ENCODE measurements at regions not wholly inside any gene's neighbourhood (a gene's known extent, or its start where the extent isn't known, plus 50 kb on each side); places are given as distances from the start of the nearest gene placed in this dataset.

GRCh38 chr2:171237751-171238505 is 77.2 kb upstream of the TLK1 start:
- POLR2A ChIA-PET (ENCODE audit: low non-redundant PET) = no interaction called here
- Histone ChIP-seq H3K4me3 (ENCODE audit: low read depth, low read length, poor library complexity, severe bottlenecking) (no peak overlapping the region), H3K36me3 (ENCODE audit: insufficient read depth, low read length, poor library complexity, severe bottlenecking) (no peaks in the 10 kb centered on the region), H3K4me1 (ENCODE audit: insufficient read depth, low read length, poor library complexity, severe bottlenecking) (no peaks in the 10 kb centered on the region), H3K27me3 (replicated peaks; ENCODE audit: insufficient read depth, low read depth, low read length, poor library complexity) (no peaks in the 10 kb centered on the region), H3K27ac (ENCODE audit: low read depth, low read length, poor library complexity, severe bottlenecking) (no peak overlapping the region), H3K9me3 (ENCODE audit: low read depth, low read length, poor library complexity, severe bottlenecking) (no peaks in the 10 kb centered on the region)
- BruUV-seq (replicated peaks) = no TSS peak
- DNase-seq (ENCODE audit: low spot score) = no peak
- TF ChIP-seq, protein P1, sequence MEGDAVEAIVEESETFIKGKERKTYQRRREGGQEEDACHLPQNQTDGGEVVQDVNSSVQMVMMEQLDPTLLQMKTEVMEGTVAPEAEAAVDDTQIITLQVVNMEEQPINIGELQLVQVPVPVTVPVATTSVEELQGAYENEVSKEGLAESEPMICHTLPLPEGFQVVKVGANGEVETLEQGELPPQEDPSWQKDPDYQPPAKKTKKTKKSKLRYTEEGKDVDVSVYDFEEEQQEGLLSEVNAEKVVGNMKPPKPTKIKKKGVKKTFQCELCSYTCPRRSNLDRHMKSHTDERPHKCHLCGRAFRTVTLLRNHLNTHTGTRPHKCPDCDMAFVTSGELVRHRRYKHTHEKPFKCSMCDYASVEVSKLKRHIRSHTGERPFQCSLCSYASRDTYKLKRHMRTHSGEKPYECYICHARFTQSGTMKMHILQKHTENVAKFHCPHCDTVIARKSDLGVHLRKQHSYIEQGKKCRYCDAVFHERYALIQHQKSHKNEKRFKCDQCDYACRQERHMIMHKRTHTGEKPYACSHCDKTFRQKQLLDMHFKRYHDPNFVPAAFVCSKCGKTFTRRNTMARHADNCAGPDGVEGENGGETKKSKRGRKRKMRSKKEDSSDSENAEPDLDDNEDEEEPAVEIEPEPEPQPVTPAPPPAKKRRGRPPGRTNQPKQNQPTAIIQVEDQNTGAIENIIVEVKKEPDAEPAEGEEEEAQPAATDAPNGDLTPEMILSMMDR (conservative IDR thresholded peaks at IDR 0.05; ENCODE audit: low read depth, low read length) = no peak
- TF ChIP-seq EZH2 (IDR thresholded peaks at IDR 0.05; ENCODE audit: borderline replicate concordance, low read depth, low read length, poor library complexity, severe bottlenecking) = no peak
- intact Hi-C loops (cut with micrococcal nuclease; ENCODE audit: unreplicated experiment) = no loop called here
- CTCF ChIA-PET = no interaction called here

GRCh38 chr2:171235262-171235881 is 74.7 kb upstream of the TLK1 start:
- intact Hi-C loops (cut with micrococcal nuclease; ENCODE audit: unreplicated experiment) = no loop called here
- Histone ChIP-seq H3K36me3 (ENCODE audit: insufficient read depth, low read length, poor library complexity, severe bottlenecking) (no peaks in the 10 kb centered on the region), H3K27ac (ENCODE audit: low read depth, low read length, poor library complexity, severe bottlenecking) (no peak overlapping the region), H3K4me3 (ENCODE audit: low read depth, low read length, poor library complexity, severe bottlenecking) (no peak overlapping the region), H3K27me3 (replicated peaks; ENCODE audit: insufficient read depth, low read depth, low read length, poor library complexity) (no peaks in the 10 kb centered on the region), H3K4me1 (ENCODE audit: insufficient read depth, low read length, poor library complexity, severe bottlenecking) (no peaks in the 10 kb centered on the region), H3K9me3 (ENCODE audit: low read depth, low read length, poor library complexity, severe bottlenecking) (no peaks in the 10 kb centered on the region)
- ChIA-PET POLR2A (ENCODE audit: low non-redundant PET) (no interaction called here), CTCF (no interaction called here)
- TF ChIP-seq, protein P1 (conservative IDR thresholded peaks at IDR 0.05; ENCODE audit: low read depth, low read length) = no peak
- TF ChIP-seq EZH2 (IDR thresholded peaks at IDR 0.05; ENCODE audit: borderline replicate concordance, low read depth, low read length, poor library complexity, severe bottlenecking) = no peak
- BruUV-seq (replicated peaks) = no TSS peak
- no peak for DNase-seq (ENCODE audit: low spot score)

- BruUV-seq (replicated peaks) = no TSS peak
Observed at GRCh38 chr2:171230176-171230575, 69.5 kb upstream of the TLK1 start.

More at GRCh38 chr2:171230176-171230575, 69.5 kb upstream of the TLK1 start:
- Histone ChIP-seq H3K4me1 (ENCODE audit: insufficient read depth, low read length, poor library complexity, severe bottlenecking) (no peaks in the 10 kb centered on the region), H3K27ac (ENCODE audit: low read depth, low read length, poor library complexity, severe bottlenecking) (no peak overlapping the region), H3K9me3 (ENCODE audit: low read depth, low read length, poor library complexity, severe bottlenecking) (no peaks in the 10 kb centered on the region), H3K27me3 (replicated peaks; ENCODE audit: insufficient read depth, low read depth, low read length, poor library complexity) (no peaks in the 10 kb centered on the region), H3K4me3 (ENCODE audit: low read depth, low read length, poor library complexity, severe bottlenecking) (no peak overlapping the region), H3K36me3 (ENCODE audit: insufficient read depth, low read length, poor library complexity, severe bottlenecking) (no peaks in the 10 kb centered on the region)
- CTCF ChIA-PET = no interaction called here
- intact Hi-C loops (cut with micrococcal nuclease; ENCODE audit: unreplicated experiment) = no loop called here
- TF ChIP-seq, protein P1 (conservative IDR thresholded peaks at IDR 0.05; ENCODE audit: low read depth, low read length) = no peak
- TF ChIP-seq EZH2 (IDR thresholded peaks at IDR 0.05; ENCODE audit: borderline replicate concordance, low read depth, low read length, poor library complexity, severe bottlenecking) = no peak
- POLR2A ChIA-PET (ENCODE audit: low non-redundant PET) = no interaction called here
- DNase-seq (ENCODE audit: low spot score) = no peak

All from A673 (cell line).